ENCODE measurements at regions not wholly inside any gene's neighbourhood (a gene's known extent, or its start where the extent isn't known, plus 50 kb on each side); places are given as distances from the start of the nearest gene placed in this dataset.
"Not testable (repeated sequence)": the region's sequence is repeated elsewhere in the genome, so short reads cannot be mapped to it uniquely, and the experiment has no call there.

DNA sequence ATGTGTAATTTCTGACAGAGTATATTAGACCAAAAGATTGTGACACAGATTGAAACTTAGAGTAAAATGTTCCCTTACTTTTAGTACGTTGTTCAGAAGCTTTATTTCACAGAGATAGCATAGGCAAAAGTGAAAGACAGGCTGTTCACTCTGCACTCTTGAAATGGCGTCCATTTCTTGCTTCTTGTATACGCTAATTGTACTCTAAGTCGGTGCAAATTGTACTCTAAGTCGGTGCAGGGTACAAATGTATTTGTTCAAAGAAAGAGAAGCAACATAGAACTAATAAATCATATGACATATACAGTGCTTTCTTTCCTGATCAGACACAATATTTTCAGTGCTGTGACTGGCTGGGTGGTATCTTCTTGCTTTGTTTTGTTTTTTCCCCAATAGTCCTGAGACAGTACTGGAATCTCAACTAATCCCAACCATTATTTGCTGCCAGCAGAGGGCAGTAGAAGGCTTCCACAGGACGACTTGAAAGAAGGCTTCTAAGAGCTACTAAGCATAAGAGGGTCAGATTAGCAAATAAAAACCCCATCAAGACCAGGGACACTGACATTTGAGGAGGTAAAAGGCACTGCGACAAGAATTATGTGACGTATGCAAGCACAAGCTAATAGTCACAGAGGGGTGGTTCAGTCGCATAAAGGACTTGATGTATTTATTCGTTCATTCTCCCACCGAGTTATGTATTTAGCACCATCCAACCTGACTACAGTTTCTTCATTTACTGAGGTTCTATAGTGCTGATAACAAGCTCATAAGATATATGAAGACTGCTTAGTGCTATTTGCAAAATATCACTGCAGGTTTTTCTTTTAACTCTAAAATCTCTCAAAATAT is 831.8 kb downstream of the TAF11L14 start:
- H3K27me3 ChIP-seq (ENCODE audit: control insufficient read depth, insufficient read depth, low read length): no peaks in the 10 kb centered on the region
- peak; percentile 81 for TF ChIP-seq CTCF (IDR thresholded peaks at IDR 0.05; ENCODE audit: insufficient read depth, low read length, poor library complexity, severe bottlenecking)
- DNase-seq (ENCODE audit: low read depth): peak; percentile 21
- H3K36me3 ChIP-seq (ENCODE audit: control insufficient read depth, insufficient read depth, low read length): no peaks in the 10 kb centered on the region
- H3K4me3 ChIP-seq (ENCODE audit: low read depth, low read length): no peak overlapping the region

GRCh38 chr5:18466731-18467130 is 832.5 kb downstream of the TAF11L14 start:
- no peak for TF ChIP-seq CTCF (IDR thresholded peaks at IDR 0.05; ENCODE audit: insufficient read depth, low read length, poor library complexity, severe bottlenecking)
- Histone ChIP-seq H3K4me3 (ENCODE audit: low read depth, low read length) (no peak overlapping the region), H3K27me3 (ENCODE audit: control insufficient read depth, insufficient read depth, low read length) (no peaks in the 10 kb centered on the region), H3K36me3 (ENCODE audit: control insufficient read depth, insufficient read depth, low read length) (no peaks in the 10 kb centered on the region)
- no peak for DNase-seq (ENCODE audit: low read depth)

DNA sequence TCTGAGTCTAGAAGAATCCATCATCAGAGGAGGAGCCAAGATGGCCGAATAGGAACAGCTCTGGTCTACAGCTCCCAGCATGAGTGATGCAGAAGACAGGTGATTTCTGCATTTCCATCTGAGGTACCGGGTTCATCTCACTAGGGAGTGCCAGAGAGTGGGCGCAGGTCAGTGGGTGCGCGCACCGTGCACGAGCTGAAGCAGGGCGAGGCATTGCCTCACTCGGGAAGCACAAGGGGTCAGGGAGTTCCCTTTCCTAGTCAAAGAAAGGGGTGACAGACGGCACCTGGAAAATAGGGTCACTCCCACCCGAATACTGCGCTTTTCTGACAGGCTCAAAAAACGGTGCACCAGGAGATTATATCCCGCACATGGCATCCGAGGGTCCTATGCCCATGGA is 837.5 kb downstream of the TAF11L14 start:
- not testable (repeated sequence) for DNase-seq (ENCODE audit: low read depth); H3K4me3 ChIP-seq (ENCODE audit: low read depth, low read length); H3K27me3 ChIP-seq (ENCODE audit: control insufficient read depth, insufficient read depth, low read length); H3K36me3 ChIP-seq (ENCODE audit: control insufficient read depth, insufficient read depth, low read length)

- H3K4me3 ChIP-seq (ENCODE audit: low read depth, low read length): no peak overlapping the region
- DNase-seq (ENCODE audit: low read depth): peak; percentile 1
- TF ChIP-seq CTCF (IDR thresholded peaks at IDR 0.05; ENCODE audit: insufficient read depth, low read length, poor library complexity, severe bottlenecking): no peak
- H3K36me3 ChIP-seq (ENCODE audit: control insufficient read depth, insufficient read depth, low read length): no peaks in the 10 kb centered on the region
- H3K27me3 ChIP-seq (ENCODE audit: control insufficient read depth, insufficient read depth, low read length): no peaks in the 10 kb centered on the region
Measured at GRCh38 chr5:18483451-18483850, 849.2 kb downstream of the TAF11L14 start.

DNA sequence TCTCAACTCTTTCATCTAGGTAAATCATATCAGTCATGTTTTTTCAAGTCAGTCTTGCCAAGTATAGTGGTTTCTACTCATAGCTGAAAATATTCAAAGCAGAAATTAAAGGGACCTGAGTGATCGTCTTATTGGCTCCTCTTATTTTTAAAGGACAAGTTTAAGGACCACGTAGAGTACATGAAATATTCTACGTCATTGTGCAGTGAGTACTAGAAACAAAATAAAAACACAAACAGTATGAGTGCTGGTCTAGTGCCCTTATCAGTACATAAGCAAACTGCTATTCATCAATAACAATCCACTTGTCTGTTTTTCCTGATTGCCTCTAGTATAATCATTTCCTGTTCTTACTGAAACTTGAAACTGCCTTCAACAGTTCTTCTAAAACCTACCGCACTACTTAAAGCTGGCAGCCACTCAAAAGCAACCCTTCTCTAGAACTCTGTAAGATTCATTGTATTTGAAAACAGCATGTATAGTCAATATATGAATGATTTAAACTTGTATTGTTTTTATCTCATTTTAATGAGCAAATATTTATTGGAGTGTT is 853.7 kb downstream of the TAF11L14 start:
- no peak for TF ChIP-seq CTCF (IDR thresholded peaks at IDR 0.05; ENCODE audit: insufficient read depth, low read length, poor library complexity, severe bottlenecking)
- DNase-seq (ENCODE audit: low read depth): no peak

GRCh38 chr5:18489703-18490102 is 855.4 kb downstream of the TAF11L14 start:
- Histone ChIP-seq H3K27me3 (ENCODE audit: control insufficient read depth, insufficient read depth, low read length) (no peaks in the 10 kb centered on the region), H3K36me3 (ENCODE audit: control insufficient read depth, insufficient read depth, low read length) (no peaks in the 10 kb centered on the region), H3K4me3 (ENCODE audit: low read depth, low read length) (no peak overlapping the region)
- no peak for DNase-seq (ENCODE audit: low read depth)
- TF ChIP-seq CTCF (IDR thresholded peaks at IDR 0.05; ENCODE audit: insufficient read depth, low read length, poor library complexity, severe bottlenecking): no peak

More for the DNA sequence above, 853.7 kb downstream of the TAF11L14 start:
- no peaks in the 10 kb centered on the region for H3K36me3 ChIP-seq (ENCODE audit: control insufficient read depth, insufficient read depth, low read length)
- no peaks in the 10 kb centered on the region for H3K27me3 ChIP-seq (ENCODE audit: control insufficient read depth, insufficient read depth, low read length)
- no peak overlapping the region for H3K4me3 ChIP-seq (ENCODE audit: low read depth, low read length)

All from kidney epithelial cell (primary cell).